HepG2 (cell line): ENCODE measurements at regions not wholly inside any gene's neighbourhood (a gene's known extent, or its start where the extent isn't known, plus 50 kb on each side); places are given as distances from the start of the nearest gene placed in this dataset.

Experiments used
- ATAC-seq: fragments of 200-7000 bp; cut with Tn5 transposase; 3 replicates; pipeline ENCODE4 v1.9.1; 2020; ENCODE audit warnings: mild to moderate bottlenecking, moderate library complexity
- BruUV-seq: library from RNA; stranded (reverse); fragments of 400-500 nt; replicated peaks from 2 replicates; lab custom pipeline; 2021; lab: Mats Ljungman, UMichigan
- CTCF ChIA-PET: fragments of 300-600 bp; formaldehyde crosslinking; extraction: SDS; loops from one replicate; lab custom pipeline; 2021; ENCODE audit warnings: low total read pairs, inconsistent platforms, low intra/inter-chr PET ratio; lab: Yijun Ruan, JAX
- POLR2A ChIA-PET: fragments of 350-600 bp; sonication (Branson Sonifier 250); formaldehyde crosslinking; loops from one replicate; lab custom pipeline; 2020; ENCODE audit warnings: antibody characterized with exemption, inconsistent platforms; lab: Yijun Ruan, JAX
- DNase-seq: peaks from one replicate; pipeline ENCODE4 v3.0.0-alpha.2; 2015; ENCODE audit warnings: low spot score
- FAIRE-seq: peaks from 3 replicates; lab custom pipeline; 2011; peaks lifted over from hg19 to GRCh38; lab: Jason Lieb, UNC
- H2AFZ ChIP-seq: one replicate; pipeline ENCODE4 v1.6.1; 2011; ENCODE audit warnings: low read length, inconsistent platforms
- H3K27ac ChIP-seq: fragments of 300-600 bp; 3 replicates; pipeline ENCODE4 v1.8.0; 2011; ENCODE audit warnings: mixed run types, mild to moderate bottlenecking, mixed read lengths, low read length, inconsistent platforms; ENCODE audit not compliant: insufficient read depth; ENCODE audit errors: extremely low read length
- H3K27me3 ChIP-seq, 2 experiments: fragments of 200-600 bp in 1 of 2; 2 replicates in 1 of 2; 3 replicates in 1 of 2; pipeline versions ENCODE4 v1.6.0 to v1.8.0; 2011; ENCODE audit warnings: low read length in 2 of 2, mild to moderate bottlenecking in 2 of 2, moderate library complexity in 2 of 2, inconsistent platforms in 1 of 2; ENCODE audit not compliant: insufficient read depth in 2 of 2, control insufficient read depth in 1 of 2
- H3K36me3 ChIP-seq, 2 experiments: fragments of 200-600 bp in 1 of 2; replicated peaks in 1 of 2; 2 replicates in 1 of 2; 3 replicates in 1 of 2; pipeline versions ENCODE4 v1.5.1 to v1.8.0; 2011; ENCODE audit warnings: low read length in 2 of 2, inconsistent platforms in 1 of 2; ENCODE audit not compliant: insufficient read depth in 2 of 2, control insufficient read depth in 1 of 2
- H3K4me1 ChIP-seq: 2 replicates; pipeline ENCODE4 v1.5.1; 2012; ENCODE audit warnings: low read length, inconsistent platforms; ENCODE audit not compliant: insufficient read depth
- H3K4me2 ChIP-seq: 2 replicates; pipeline ENCODE4 v1.6.0; 2011; ENCODE audit warnings: low read depth, low read length, inconsistent platforms
- H3K4me3 ChIP-seq, 3 experiments: fragments of 200-600 bp in 1 of 3; sonication (generic), shearing (Covaris generic) in 1 of 3; replicated peaks in 1 of 3; 2 replicates each; pipeline ENCODE4 v1.5.1; 2011 to 2016; ENCODE audit warnings: low read length in 3 of 3, inconsistent platforms in 2 of 3, low read depth in 2 of 3, mild to moderate bottlenecking in 2 of 3, control low read depth in 1 of 3, mixed read lengths in 1 of 3; ENCODE audit not compliant: insufficient read depth in 1 of 3
- H3K79me2 ChIP-seq: one replicate; pipeline ENCODE4 v1.6.1; 2011; ENCODE audit warnings: low read length, inconsistent platforms; ENCODE audit not compliant: insufficient read depth
- H3K9ac ChIP-seq: 2 replicates; pipeline ENCODE4 v1.6.0; 2011; ENCODE audit warnings: mild to moderate bottlenecking, low read depth, low read length, inconsistent platforms; ENCODE audit not compliant: insufficient read depth
- H3K9me3 ChIP-seq: 2 replicates; pipeline ENCODE4 v1.5.1; 2012; ENCODE audit warnings: mild to moderate bottlenecking, low read length
- H4K20me1 ChIP-seq: 2 replicates; pipeline ENCODE4 v1.6.0; 2011; ENCODE audit warnings: inconsistent platforms, mild to moderate bottlenecking, low read length, moderate library complexity; ENCODE audit not compliant: insufficient read depth
- AGO2 ChIP-seq: fragments of 200-400 bp; formaldehyde crosslinking; optimal IDR thresholded peaks from 2 replicates; pipeline ENCODE3; 2017; ENCODE audit warnings: mild to moderate bottlenecking, low read depth, low read length, moderate library complexity
- GPBP1L1 ChIP-seq: sonication (generic); formaldehyde crosslinking; IDR thresholded peaks from 2 replicates; pipeline ENCODE4 v1.5.0; 2020; ENCODE audit warnings: mild to moderate bottlenecking, missing genetic modification reagents
- MTF2 ChIP-seq: sonication (generic); formaldehyde crosslinking; IDR thresholded peaks from 2 replicates; pipeline ENCODE4 v1.5.0; 2020; ENCODE audit warnings: missing genetic modification reagents, borderline replicate concordance
- NKX3-1 ChIP-seq: sonication (generic); formaldehyde crosslinking; IDR thresholded peaks from 2 replicates; pipeline ENCODE4 v1.5.0; 2020; ENCODE audit warnings: missing genetic modification reagents
- NR3C1 ChIP-seq: sonication (generic); formaldehyde crosslinking; IDR thresholded peaks from 2 replicates; pipeline ENCODE4 v1.4.0; 2020; ENCODE audit warnings: missing genetic modification reagents
- POGK ChIP-seq: sonication (generic); formaldehyde crosslinking; conservative IDR thresholded peaks from 2 replicates; pipeline ENCODE4 v1.8.0; 2022; ENCODE audit warnings: mild to moderate bottlenecking, moderate library complexity, missing genetic modification reagents
- REST ChIP-seq, 2 experiments: IDR thresholded peaks; 2 replicates each; pipeline ENCODE4 v1.6.1; 2011 to 2012; ENCODE audit warnings: low read length in 2 of 2, borderline replicate concordance in 1 of 2, low read depth in 1 of 2, mild to moderate bottlenecking in 1 of 2, moderate library complexity in 1 of 2
- SNAI1 ChIP-seq: sonication (generic); formaldehyde crosslinking; IDR thresholded peaks from 2 replicates; pipeline ENCODE4 v1.5.0; 2020; ENCODE audit warnings: mild to moderate bottlenecking, missing genetic modification reagents, borderline replicate concordance
- U2AF2 ChIP-seq: fragments of 200-400 bp; formaldehyde crosslinking; IDR thresholded peaks from 2 replicates; pipeline ENCODE4 v1.6.1; 2017; ENCODE audit warnings: low read depth, mild to moderate bottlenecking, low read length
- ZNF30 ChIP-seq: sonication (generic); formaldehyde crosslinking; IDR thresholded peaks from 2 replicates; pipeline ENCODE4 v1.5.0; 2020; ENCODE audit warnings: mild to moderate bottlenecking, missing genetic modification reagents
- ZNF629 ChIP-seq: sonication (generic); formaldehyde crosslinking; conservative IDR thresholded peaks from 2 replicates; pipeline ENCODE4 v1.5.0; 2020; ENCODE audit warnings: missing genetic modification reagents
- ZNF703 ChIP-seq: sonication (generic); formaldehyde crosslinking; IDR thresholded peaks from 2 replicates; pipeline ENCODE4 v1.5.1; 2020; ENCODE audit warnings: missing genetic modification reagents, mild to moderate bottlenecking, moderate library complexity, borderline replicate concordance
- ZNF746 ChIP-seq: sonication (generic); formaldehyde crosslinking; IDR thresholded peaks from 2 replicates; pipeline ENCODE4 v1.8.0; 2022; ENCODE audit warnings: mild to moderate bottlenecking, missing genetic modification reagents
- ZNF816 ChIP-seq: sonication (generic); formaldehyde crosslinking; IDR thresholded peaks from 2 replicates; pipeline ENCODE4 v1.8.0; 2022; ENCODE audit warnings: missing genetic modification reagents, mild to moderate bottlenecking, borderline replicate concordance
- WGBS: methylation state at CpG from one replicate; pipeline ENCODE4 v1.1.6; 2017; ENCODE audit warnings: low lambda C conversion rate; 5-methylcytosine and 5-hydroxymethylcytosine counted together
- in situ Hi-C: cut with HindIII; loops from 2 replicates; pipeline ENCODE4 v1.10.0; 2017; ENCODE audit warnings: low pct_unique_long_range_greater_than_20kb; ENCODE audit not compliant: extremely low pct_ligation_motif_present
- intact Hi-C: fragments of 100-400 bp; cut with micrococcal nuclease; formaldehyde crosslinking; loops from one replicate; pipeline ENCODE4 v1.10.0; 2022; ENCODE audit not compliant: unreplicated experiment
- TF ChIP-seq, protein P1 (sequence below): IDR thresholded peaks from 2 replicates; pipeline ENCODE4 v1.6.1; 2016; ENCODE audit warnings: missing compliant biosample characterization, missing genetic modification reagents, borderline replicate concordance

GRCh38 chr4:25539241-25539640 lies 116.4 kb upstream of the SLC34A2 start:
- H3K4me1 ChIP-seq, result peaks cover 51% of the 10 kb centered on the region
- H3K79me2 ChIP-seq, result no peaks in the 10 kb centered on the region
- no TSS peak for BruUV-seq
- DNase-seq (no peak), ATAC-seq (no peak), FAIRE-seq (no peak)
- intact Hi-C loops, result no loop called here
- H3K4me3 ChIP-seq, result no peak overlapping the region
- H3K4me2 ChIP-seq, result no peak overlapping the region
- no peaks in the 10 kb centered on the region for H3K36me3 ChIP-seq
- H3K9me3 ChIP-seq, result no peaks in the 10 kb centered on the region
- no peak overlapping the region for H3K9ac ChIP-seq
- ChIA-PET CTCF (no interaction called here), POLR2A (no interaction called here)
- no peaks in the 10 kb centered on the region; a peak in 2 of 5 replicates for H3K27me3 ChIP-seq
- in situ Hi-C loops, result loop anchor here (25.0 kb wide), 1 partner anchor 223 kb away; no protein-coding TSS in a partner anchor
- WGBS, result 7% methylated on average over 3 of the region's 3 CpGs
- no peak overlapping the region for H2AFZ ChIP-seq
- no peaks in the 10 kb centered on the region for H4K20me1 ChIP-seq
- H3K27ac ChIP-seq, result no peak overlapping the region
- TF ChIP-seq AGO2, result no peak
- TF ChIP-seq NKX3-1 (CRISPR knock-in tag), result no peak
- no peak for TF ChIP-seq MTF2 (CRISPR knock-in tag)
- TF ChIP-seq U2AF2, result no peak
- TF ChIP-seq ZNF746 (CRISPR knock-in tag), result no peak
- no peak for TF ChIP-seq POGK
- TF ChIP-seq GPBP1L1 (CRISPR knock-in tag), result no peak
- no peak for TF ChIP-seq ZNF30 (CRISPR knock-in tag)
- no peak for TF ChIP-seq REST (IDR thresholded peaks at IDR 0.05; ENCODE audit: borderline replicate concordance in 1 of 2, low read depth in 1 of 2, low read length in 2 of 2)
- TF ChIP-seq, protein P1, sequence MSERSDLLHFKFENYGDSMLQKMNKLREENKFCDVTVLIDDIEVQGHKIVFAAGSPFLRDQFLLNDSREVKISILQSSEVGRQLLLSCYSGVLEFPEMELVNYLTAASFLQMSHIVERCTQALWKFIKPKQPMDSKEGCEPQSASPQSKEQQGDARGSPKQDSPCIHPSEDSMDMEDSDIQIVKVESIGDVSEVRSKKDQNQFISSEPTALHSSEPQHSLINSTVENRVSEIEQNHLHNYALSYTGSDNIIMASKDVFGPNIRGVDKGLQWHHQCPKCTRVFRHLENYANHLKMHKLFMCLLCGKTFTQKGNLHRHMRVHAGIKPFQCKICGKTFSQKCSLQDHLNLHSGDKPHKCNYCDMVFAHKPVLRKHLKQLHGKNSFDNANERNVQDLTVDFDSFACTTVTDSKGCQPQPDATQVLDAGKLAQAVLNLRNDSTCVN (CRISPR knock-in tag), result no peak
- TF ChIP-seq SNAI1, result no peak
- TF ChIP-seq ZNF703, result no peak
- TF ChIP-seq NR3C1 (CRISPR knock-in tag), result no peak
- TF ChIP-seq ZNF816 (CRISPR knock-in tag), result no peak
- no peak for TF ChIP-seq ZNF629
